NOMO-1 treated with dmso at 0.1 percent for 144 hours (cell line): ENCODE measurements at regions not wholly inside any gene's neighbourhood (a gene's known extent, or its start where the extent isn't known, plus 50 kb on each side); places are given as distances from the start of the nearest gene placed in this dataset.

Experiments used
- DNase-seq: peaks from one replicate; lab custom pipeline; 2025; ENCODE audit not compliant: unreplicated experiment; lab: John Stamatoyannopoulos, UW

GRCh38 chr10:31262672-31263071, 56.3 kb upstream of the ZEB1 start:
- DNase-seq, result no peak

- no peak for DNase-seq
Observed at GRCh38 chr10:31263903-31264302, 55.1 kb upstream of the ZEB1 start.

GRCh38 chr10:31268444-31269303, 50.3 kb upstream of the ZEB1 start:
- DNase-seq, result no peak
